ENCODE measurements at regions not wholly inside any gene's neighbourhood (a gene's known extent, or its start where the extent isn't known, plus 50 kb on each side); places are given as distances from the start of the nearest gene placed in this dataset.

- Mint-ChIP-seq H3K4me1 (ENCODE audit: low read depth) (peaks cover 9% of the 10 kb centered on the region), H3K9me3 (no peaks in the 10 kb centered on the region), H3K36me3 (ENCODE audit: low read depth) (no peaks in the 10 kb centered on the region), H3K4me3 (no peak overlapping the region), H3K27ac (no peak overlapping the region), H3K27me3 (peaks cover 7% of the 10 kb centered on the region)
- intact Hi-C loops (cut with micrococcal nuclease) = no loop called here
- ChIA-PET POLR2A (interaction anchor here (1.0 kb wide), 1 partner anchor 74 kb away, joined by 3 read pairs; no protein-coding TSS in a partner anchor), CTCF (no interaction called here)
- ATAC-seq (no peak), DNase-seq (no peak)
- TF ChIP-seq, protein P1, sequence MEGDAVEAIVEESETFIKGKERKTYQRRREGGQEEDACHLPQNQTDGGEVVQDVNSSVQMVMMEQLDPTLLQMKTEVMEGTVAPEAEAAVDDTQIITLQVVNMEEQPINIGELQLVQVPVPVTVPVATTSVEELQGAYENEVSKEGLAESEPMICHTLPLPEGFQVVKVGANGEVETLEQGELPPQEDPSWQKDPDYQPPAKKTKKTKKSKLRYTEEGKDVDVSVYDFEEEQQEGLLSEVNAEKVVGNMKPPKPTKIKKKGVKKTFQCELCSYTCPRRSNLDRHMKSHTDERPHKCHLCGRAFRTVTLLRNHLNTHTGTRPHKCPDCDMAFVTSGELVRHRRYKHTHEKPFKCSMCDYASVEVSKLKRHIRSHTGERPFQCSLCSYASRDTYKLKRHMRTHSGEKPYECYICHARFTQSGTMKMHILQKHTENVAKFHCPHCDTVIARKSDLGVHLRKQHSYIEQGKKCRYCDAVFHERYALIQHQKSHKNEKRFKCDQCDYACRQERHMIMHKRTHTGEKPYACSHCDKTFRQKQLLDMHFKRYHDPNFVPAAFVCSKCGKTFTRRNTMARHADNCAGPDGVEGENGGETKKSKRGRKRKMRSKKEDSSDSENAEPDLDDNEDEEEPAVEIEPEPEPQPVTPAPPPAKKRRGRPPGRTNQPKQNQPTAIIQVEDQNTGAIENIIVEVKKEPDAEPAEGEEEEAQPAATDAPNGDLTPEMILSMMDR (IDR thresholded peaks at IDR 0.05) = no peak
These were observed 82.3 kb downstream of the CD164 start for GRCh38 chr6:109299776-109300564.

GRCh38 chr6:109299265-109299607 is 83.0 kb downstream of the CD164 start:
- DNase-seq = no peak
- intact Hi-C loops (cut with micrococcal nuclease) = no loop called here
- Mint-ChIP-seq H3K4me3 (no peak overlapping the region), H3K4me1 (ENCODE audit: low read depth) (peaks cover 2% of the 10 kb centered on the region), H3K9me3 (no peaks in the 10 kb centered on the region), H3K27me3 (peaks cover 7% of the 10 kb centered on the region), H3K36me3 (ENCODE audit: low read depth) (no peaks in the 10 kb centered on the region), H3K27ac (no peak overlapping the region)
- TF ChIP-seq, protein P1 (IDR thresholded peaks at IDR 0.05) = no peak
- ATAC-seq = no peak
- CTCF ChIA-PET = no interaction called here
- POLR2A ChIA-PET = no interaction called here

DNA sequence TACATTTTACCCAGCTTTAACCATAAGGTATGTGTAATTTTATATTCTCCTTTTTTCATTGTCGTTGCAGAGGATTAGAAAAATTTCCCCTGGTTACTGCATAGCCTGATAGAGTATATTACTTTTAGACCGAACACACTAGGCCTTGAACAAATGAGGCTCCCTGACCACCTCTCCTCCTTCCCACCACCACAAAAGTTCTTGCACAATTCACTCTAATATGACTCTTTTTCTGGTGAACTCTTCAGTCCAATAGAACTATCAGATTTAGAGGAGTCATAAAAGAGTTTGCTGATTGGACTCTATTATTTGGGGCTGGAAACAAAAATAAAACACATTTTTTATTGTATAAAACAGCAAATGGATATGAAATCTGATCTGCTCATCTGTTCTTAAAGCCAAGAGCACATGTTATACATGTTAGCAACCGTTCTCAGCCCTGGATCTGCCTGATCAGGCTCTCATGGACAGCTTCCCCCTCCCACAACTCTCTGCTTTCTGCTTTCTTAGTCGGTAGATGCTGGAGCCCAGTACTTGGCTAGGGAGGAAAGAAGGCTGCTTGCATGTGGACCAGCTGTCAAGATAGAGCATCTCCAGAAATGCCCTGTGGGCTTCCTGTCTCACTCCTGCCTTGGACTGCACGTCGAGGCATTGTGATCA is 83.5 kb downstream of the CD164 start:
- H3K4me1 Mint-ChIP-seq (ENCODE audit: low read depth) = no peaks in the 10 kb centered on the region
- no peak for DNase-seq
- POLR2A ChIA-PET = no interaction called here
- no peak overlapping the region for H3K4me3 Mint-ChIP-seq
- H3K27me3 Mint-ChIP-seq = peaks cover 7% of the 10 kb centered on the region
- intact Hi-C loops (cut with micrococcal nuclease) = no loop called here
- ATAC-seq = no peak
- CTCF ChIA-PET = no interaction called here
- TF ChIP-seq, protein P1 (IDR thresholded peaks at IDR 0.05) = no peak
- no peaks in the 10 kb centered on the region for H3K9me3 Mint-ChIP-seq
- no peak overlapping the region for H3K27ac Mint-ChIP-seq
- H3K36me3 Mint-ChIP-seq (ENCODE audit: low read depth) = no peaks in the 10 kb centered on the region

DNA sequence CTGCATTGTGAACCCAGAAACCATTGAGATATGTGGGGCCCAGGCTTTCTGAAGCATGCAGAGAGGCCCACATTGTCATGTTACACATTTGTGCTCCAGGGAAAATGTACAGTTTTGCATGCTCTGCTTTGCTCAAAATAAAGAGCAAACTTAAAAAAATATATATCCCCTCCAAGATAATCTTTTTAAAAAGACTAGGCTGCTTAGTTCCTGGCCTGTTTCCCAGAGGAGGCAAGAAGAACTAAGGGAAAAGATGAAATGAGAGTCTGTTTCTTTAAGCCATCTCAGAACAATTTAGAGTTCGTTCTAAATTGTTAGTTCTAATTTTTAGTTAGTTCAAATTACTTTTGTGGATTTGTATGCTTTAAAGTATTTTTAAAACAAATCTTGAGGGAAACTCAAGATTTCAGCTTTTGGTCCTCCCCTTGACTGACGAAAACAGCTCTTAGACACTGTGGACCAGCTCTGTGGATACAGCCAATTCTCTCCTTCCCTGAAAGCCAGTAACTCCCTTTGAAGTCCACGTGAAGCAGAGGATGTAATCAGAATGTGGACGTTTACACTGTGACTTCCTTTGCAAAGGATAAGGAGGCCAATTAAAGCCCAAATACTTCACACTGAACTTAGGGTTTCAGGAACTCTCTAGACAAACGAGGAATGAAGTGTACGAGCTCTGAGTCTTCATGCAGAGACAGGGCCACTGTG is 84.7 kb downstream of the CD164 start:
- CTCF ChIA-PET = interaction anchor here (1.3 kb wide), 1 partner anchor 10 kb away, joined by 3 read pairs; no protein-coding TSS in a partner anchor
- Mint-ChIP-seq H3K4me3 (no peak overlapping the region), H3K9me3 (no peaks in the 10 kb centered on the region), H3K36me3 (ENCODE audit: low read depth) (no peaks in the 10 kb centered on the region), H3K4me1 (ENCODE audit: low read depth) (no peaks in the 10 kb centered on the region), H3K27me3 (peaks cover 7% of the 10 kb centered on the region), H3K27ac (no peak overlapping the region)
- TF ChIP-seq, protein P1 (IDR thresholded peaks at IDR 0.05) = no peak
- DNase-seq (no peak), ATAC-seq (no peak)
- intact Hi-C loops (cut with micrococcal nuclease) = no loop called here
- POLR2A ChIA-PET = interaction anchor here (0.7 kb wide), 1 partner anchor 22 kb away, joined by 4 read pairs; no protein-coding TSS in a partner anchor

Measured in activated CD8-positive, alpha-beta T cell treated with anti-CD3 and anti-CD28 coated beads for 36 hours (primary cell).